Amniotic stem cell (primary cell): ENCODE measurements at regions not wholly inside any gene's neighbourhood (a gene's known extent, or its start where the extent isn't known, plus 50 kb on each side); places are given as distances from the start of the nearest gene placed in this dataset.
"Not testable (repeated sequence)": the region's sequence is repeated elsewhere in the genome, so short reads cannot be mapped to it uniquely, and the experiment has no call there.

Experiments
- DNase-seq: peaks from one replicate; lab custom pipeline; 2025; lab: John Stamatoyannopoulos, UW

GRCh38 chr14:41549821-41550607, 56.7 kb upstream of the LRFN5 start:
- DNase-seq = no peak

DNA sequence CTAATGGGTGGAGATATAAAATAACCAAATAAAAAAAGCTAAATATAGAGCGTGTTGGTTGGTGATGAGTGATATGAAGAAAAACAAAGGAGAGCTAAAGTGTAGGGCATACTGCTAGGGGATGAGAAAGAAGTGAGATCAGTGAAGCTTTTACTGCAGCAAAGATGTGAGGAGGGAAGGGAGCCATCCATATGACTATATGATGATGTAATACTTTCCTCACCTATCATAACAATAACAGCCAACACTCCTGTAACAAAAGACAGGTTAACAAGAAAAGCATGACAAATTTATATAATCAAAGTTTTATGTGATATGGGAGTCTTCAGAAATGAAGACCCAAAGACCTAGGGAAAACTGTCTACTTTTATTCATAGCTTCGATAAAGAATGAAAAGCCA, 57.4 kb upstream of the LRFN5 start:
- no peak for DNase-seq

DNA sequence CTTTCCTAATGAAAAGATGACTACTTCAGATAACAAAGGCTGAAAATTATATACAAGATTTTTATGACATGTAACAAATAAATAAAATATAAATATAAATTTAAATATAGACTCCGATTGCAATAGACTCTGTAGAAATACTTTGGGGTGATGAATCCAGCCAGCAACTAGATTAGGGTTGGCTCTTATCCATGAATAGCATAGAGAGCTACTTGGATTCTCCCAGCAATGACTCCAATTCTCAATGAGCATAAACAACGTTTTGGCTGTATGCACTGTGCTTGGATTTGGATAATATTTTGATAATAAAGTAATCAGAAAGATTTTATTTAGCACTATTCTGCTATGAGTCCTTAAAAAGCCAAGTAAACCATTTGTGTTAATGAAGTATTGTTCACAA, 58.0 kb upstream of the LRFN5 start:
- no peak for DNase-seq

DNA sequence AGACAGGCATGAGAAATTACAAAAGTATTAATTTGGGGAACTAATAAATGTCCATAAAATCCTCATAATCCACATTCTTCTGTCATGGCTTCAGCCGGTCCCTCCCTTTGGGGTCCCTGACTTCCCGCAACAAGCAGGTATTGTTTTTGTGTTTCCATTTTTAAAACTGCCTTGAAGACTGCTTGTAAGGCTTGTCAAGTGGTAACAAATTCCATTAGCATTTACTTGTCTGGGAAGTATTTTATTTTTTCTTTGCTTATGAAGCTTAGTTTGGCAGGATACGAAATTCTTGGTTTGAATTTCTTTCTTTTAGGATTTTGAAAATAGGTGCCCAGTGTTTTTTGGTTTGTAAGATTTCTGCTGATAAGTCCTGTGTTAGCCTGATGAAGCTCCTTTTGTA, 65.3 kb upstream of the LRFN5 start:
- DNase-seq = no peak

- DNase-seq = no peak
These were observed 74.4 kb upstream of the LRFN5 start for GRCh38 chr14:41532255-41532654.

DNA sequence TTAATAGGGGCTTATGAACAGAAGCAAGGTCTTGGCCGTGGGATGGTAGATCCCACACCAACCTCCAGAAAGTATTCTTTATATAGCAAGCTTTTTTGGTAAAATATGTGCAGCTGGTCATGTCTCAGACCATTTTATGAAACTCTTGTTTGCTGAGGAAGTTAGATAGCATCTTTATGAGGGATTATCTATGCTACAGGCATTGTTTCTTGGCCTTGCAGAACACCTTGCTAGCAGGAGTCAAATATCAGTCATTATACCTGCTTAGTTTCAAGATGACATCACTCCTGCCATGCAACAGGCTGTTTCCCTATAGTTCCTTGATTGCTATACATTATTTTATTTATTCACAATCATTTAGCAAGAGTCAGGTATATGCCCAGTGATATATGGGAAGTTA, 84.8 kb upstream of the LRFN5 start:
- DNase-seq = no peak

DNA sequence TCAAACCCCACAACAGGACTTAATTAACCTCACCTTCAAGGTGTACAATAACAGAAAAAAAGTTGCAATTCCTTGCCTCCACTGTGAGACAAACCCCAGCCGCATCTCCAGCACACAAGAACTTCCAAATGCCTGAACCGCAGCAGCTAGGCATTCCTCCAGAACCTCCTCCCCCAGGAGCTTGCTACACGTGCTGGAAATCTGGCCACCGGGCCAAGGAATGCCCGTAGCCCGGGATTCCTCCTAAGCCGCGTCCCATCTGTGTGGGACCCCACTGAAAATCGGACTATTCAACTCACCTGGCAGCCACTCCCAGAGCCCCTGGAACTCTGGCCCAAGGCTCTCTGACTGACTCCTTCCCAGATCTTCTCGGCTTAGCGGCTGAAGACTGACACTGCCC, 88.6 kb upstream of the LRFN5 start:
- not testable (repeated sequence) for DNase-seq

DNA sequence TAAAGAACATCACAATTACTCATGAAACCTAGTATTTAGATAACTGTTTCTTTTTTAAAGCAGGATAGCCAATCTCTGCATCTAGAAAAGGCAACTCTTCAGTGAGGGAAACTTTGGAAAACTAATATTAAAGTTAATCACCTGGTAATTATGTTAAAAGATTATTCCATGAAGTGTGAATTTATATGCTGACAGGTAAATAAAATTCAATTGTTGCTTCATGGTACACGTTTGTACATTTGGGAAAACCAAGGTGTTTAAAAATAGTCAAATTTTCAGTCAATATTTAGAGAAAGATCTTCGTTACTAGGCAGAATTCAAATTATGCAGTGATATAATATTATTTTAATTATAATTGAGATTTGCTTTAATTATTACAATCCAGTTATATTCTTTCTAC, 100.1 kb upstream of the LRFN5 start:
- DNase-seq = no peak

GRCh38 chr14:41505491-41505890, 101.2 kb upstream of the LRFN5 start:
- no peak for DNase-seq

DNA sequence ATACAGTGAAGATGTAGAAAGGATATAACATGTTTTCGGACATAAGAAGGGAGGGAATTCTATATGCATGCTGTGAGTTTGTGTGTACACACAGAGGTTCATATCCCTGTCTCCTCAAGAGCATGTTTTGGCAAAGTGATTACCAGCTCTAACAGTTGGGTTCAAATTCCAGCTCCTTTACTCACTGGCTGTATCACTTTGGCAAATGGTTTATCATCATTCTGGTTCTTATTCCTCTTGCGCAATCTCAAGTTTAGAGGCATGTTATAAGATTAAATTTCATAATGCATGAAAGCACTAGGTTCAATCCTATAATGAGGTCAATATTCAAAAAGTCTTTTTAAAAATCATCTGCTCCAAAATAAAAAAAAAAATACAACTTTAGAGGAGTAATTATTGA, 107.7 kb upstream of the LRFN5 start:
- no peak for DNase-seq

GRCh38 chr14:41490323-41490722, 116.4 kb upstream of the LRFN5 start:
- no peak for DNase-seq

GRCh38 chr14:41489315-41489972, 117.2 kb upstream of the LRFN5 start:
- DNase-seq = no peak

- no peak for DNase-seq
These were observed 118.3 kb upstream of the LRFN5 start for GRCh38 chr14:41488401-41488800.

- DNase-seq = no peak
These were observed 123.8 kb upstream of the LRFN5 start for GRCh38 chr14:41482861-41483260.

- no peak for DNase-seq
These were observed 130.2 kb upstream of the LRFN5 start for GRCh38 chr14:41476526-41476925.

- DNase-seq = no peak
These were observed 145.3 kb upstream of the LRFN5 start for GRCh38 chr14:41461380-41461779.

DNA sequence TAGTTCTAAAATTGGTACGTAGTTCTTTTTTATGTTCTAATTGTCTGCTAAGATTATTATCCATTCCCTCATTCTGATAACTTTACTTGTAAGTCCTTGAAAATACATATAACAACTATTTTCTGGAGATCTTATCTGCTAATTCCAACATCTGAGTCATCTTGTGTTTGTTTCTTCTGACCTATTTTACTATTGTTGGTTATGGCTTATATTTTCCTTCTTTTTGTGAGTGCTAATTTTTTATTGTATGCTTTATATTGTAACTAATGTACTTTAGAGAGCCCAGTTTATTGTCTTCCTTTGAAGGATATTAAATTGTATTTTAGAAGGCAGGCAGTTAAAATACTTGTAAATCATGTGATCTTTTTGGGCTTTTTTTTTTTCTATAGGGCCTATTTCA, 149.3 kb upstream of the LRFN5 start:
- DNase-seq = no peak

GRCh38 chr14:41449066-41449465, 157.6 kb upstream of the LRFN5 start:
- no peak for DNase-seq

GRCh38 chr14:41446008-41446407, 160.7 kb upstream of the LRFN5 start:
- no peak for DNase-seq

DNA sequence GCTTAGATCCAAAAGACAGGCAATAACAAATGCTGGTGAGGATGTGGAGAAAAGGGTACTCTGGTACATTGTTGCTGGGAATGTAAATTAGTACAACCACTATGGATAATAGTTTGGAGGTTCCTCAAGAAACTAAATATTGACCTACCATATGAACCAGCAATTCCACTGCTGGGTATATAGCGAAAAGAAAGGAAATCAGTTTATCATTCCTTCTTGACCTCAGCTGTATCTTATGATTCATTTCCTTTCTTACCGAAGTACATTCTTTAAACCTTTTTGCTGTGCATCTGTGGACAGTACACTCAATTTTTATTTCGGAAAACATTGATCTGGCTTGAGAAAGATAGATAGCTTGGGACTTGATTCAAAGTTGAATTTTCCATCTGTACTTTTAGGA, 183.2 kb upstream of the LRFN5 start:
- DNase-seq = no peak

GRCh38 chr14:41421308-41421707, 185.4 kb upstream of the LRFN5 start:
- not testable (repeated sequence) for DNase-seq

DNA sequence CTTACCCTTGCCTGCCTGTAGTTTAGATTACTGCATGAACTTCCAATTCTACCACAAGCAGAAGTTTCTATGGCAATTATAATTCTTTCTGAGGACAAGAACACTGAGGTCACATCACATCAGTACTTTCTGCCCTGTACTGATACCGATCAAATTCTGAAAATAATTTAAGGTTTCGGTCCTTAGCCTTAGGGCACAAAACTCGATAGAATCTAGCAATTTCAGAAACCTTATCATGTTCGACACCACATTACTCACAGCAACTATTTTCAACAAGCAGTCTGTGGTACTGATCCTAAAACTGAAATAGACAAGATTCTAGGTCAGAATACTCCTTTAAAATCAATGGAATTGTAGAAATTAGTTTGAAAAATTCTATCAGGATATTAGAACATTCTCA, 187.0 kb upstream of the LRFN5 start:
- no peak for DNase-seq

- DNase-seq = no peak
These were observed 187.8 kb upstream of the LRFN5 start for GRCh38 chr14:41418851-41419250.

GRCh38 chr14:41409806-41410205, 196.9 kb upstream of the LRFN5 start:
- no peak for DNase-seq
